ENCODE measurements at regions not wholly inside any gene's neighbourhood (a gene's known extent, or its start where the extent isn't known, plus 50 kb on each side); places are given as distances from the start of the nearest gene placed in this dataset.
"Not testable (repeated sequence)": the region's sequence is repeated elsewhere in the genome, so short reads cannot be mapped to it uniquely, and the experiment has no call there.

- Histone ChIP-seq H3K4me1 (ENCODE audit: control insufficient read depth, insufficient read depth, low read length, unreplicated experiment) (peaks cover 4% of the 10 kb centered on the region), H3K4me3 (ENCODE audit: low read depth, low read length) (no peak overlapping the region), H3K79me2 (ENCODE audit: control insufficient read depth, insufficient read depth, low read length, unreplicated experiment) (no peaks in the 10 kb centered on the region), H3K27ac (ENCODE audit: low read depth, low read length) (no peak overlapping the region), H2AFZ (ENCODE audit: low read length, unreplicated experiment) (peak overlapping the region; percentile 61), H3K27me3 (ENCODE audit: insufficient read depth, low read length) (no peaks in the 10 kb centered on the region), H3K36me3 (ENCODE audit: insufficient read depth, low read length) (no peaks in the 10 kb centered on the region)
Observed at GRCh38 chr5:103886826-103887225, 324.2 kb upstream of the NUDT12 start.

- H3K27ac ChIP-seq (ENCODE audit: low read depth, low read length), result no peak overlapping the region
- H3K4me1 ChIP-seq (ENCODE audit: control insufficient read depth, insufficient read depth, low read length, unreplicated experiment), result peaks cover 4% of the 10 kb centered on the region
- H3K27me3 ChIP-seq (ENCODE audit: insufficient read depth, low read length), result no peaks in the 10 kb centered on the region
- no peaks in the 10 kb centered on the region for H3K36me3 ChIP-seq (ENCODE audit: insufficient read depth, low read length)
- no peak overlapping the region for H2AFZ ChIP-seq (ENCODE audit: low read length, unreplicated experiment)
- no peak overlapping the region for H3K4me3 ChIP-seq (ENCODE audit: low read depth, low read length)
- H3K79me2 ChIP-seq (ENCODE audit: control insufficient read depth, insufficient read depth, low read length, unreplicated experiment), result no peaks in the 10 kb centered on the region
Observed at GRCh38 chr5:103883143-103883542, 320.6 kb upstream of the NUDT12 start.

GRCh38 chr5:103881560-103881959 is 319.0 kb upstream of the NUDT12 start:
- H3K79me2 ChIP-seq (ENCODE audit: control insufficient read depth, insufficient read depth, low read length, unreplicated experiment), result no peaks in the 10 kb centered on the region
- H3K4me1 ChIP-seq (ENCODE audit: control insufficient read depth, insufficient read depth, low read length, unreplicated experiment), result peaks cover 4% of the 10 kb centered on the region
- no peak overlapping the region for H3K27ac ChIP-seq (ENCODE audit: low read depth, low read length)
- no peaks in the 10 kb centered on the region for H3K27me3 ChIP-seq (ENCODE audit: insufficient read depth, low read length)
- no peak overlapping the region for H2AFZ ChIP-seq (ENCODE audit: low read length, unreplicated experiment)
- H3K36me3 ChIP-seq (ENCODE audit: insufficient read depth, low read length), result no peaks in the 10 kb centered on the region
- H3K4me3 ChIP-seq (ENCODE audit: low read depth, low read length), result no peak overlapping the region

GRCh38 chr5:103867857-103868598 is 305.4 kb upstream of the NUDT12 start:
- Histone ChIP-seq H3K27ac (ENCODE audit: low read depth, low read length) (no peak overlapping the region), H3K4me3 (ENCODE audit: low read depth, low read length) (no peak overlapping the region), H3K79me2 (ENCODE audit: control insufficient read depth, insufficient read depth, low read length, unreplicated experiment) (no peaks in the 10 kb centered on the region), H3K4me1 (ENCODE audit: control insufficient read depth, insufficient read depth, low read length, unreplicated experiment) (peaks cover 9% of the 10 kb centered on the region), H2AFZ (ENCODE audit: low read length, unreplicated experiment) (peak overlapping the region; percentile 14), H3K36me3 (ENCODE audit: insufficient read depth, low read length) (no peaks in the 10 kb centered on the region), H3K27me3 (ENCODE audit: insufficient read depth, low read length) (no peaks in the 10 kb centered on the region)

GRCh38 chr5:103866169-103866568 is 303.6 kb upstream of the NUDT12 start:
- Histone ChIP-seq H2AFZ (ENCODE audit: low read length, unreplicated experiment) (no peak overlapping the region), H3K4me1 (ENCODE audit: control insufficient read depth, insufficient read depth, low read length, unreplicated experiment) (peaks cover 13% of the 10 kb centered on the region), H3K36me3 (ENCODE audit: insufficient read depth, low read length) (no peaks in the 10 kb centered on the region), H3K27ac (ENCODE audit: low read depth, low read length) (no peak overlapping the region), H3K27me3 (ENCODE audit: insufficient read depth, low read length) (no peaks in the 10 kb centered on the region), H3K79me2 (ENCODE audit: control insufficient read depth, insufficient read depth, low read length, unreplicated experiment) (no peaks in the 10 kb centered on the region), H3K4me3 (ENCODE audit: low read depth, low read length) (no peak overlapping the region)

- Histone ChIP-seq H3K27me3 (ENCODE audit: insufficient read depth, low read length) (no peaks in the 10 kb centered on the region), H3K36me3 (ENCODE audit: insufficient read depth, low read length) (no peaks in the 10 kb centered on the region), H3K27ac (ENCODE audit: low read depth, low read length) (no peak overlapping the region), H3K4me3 (ENCODE audit: low read depth, low read length) (no peak overlapping the region), H3K4me1 (ENCODE audit: control insufficient read depth, insufficient read depth, low read length, unreplicated experiment) (peaks cover 9% of the 10 kb centered on the region), H2AFZ (ENCODE audit: low read length, unreplicated experiment) (no peak overlapping the region), H3K79me2 (ENCODE audit: control insufficient read depth, insufficient read depth, low read length, unreplicated experiment) (no peaks in the 10 kb centered on the region)
Observed at GRCh38 chr5:103862398-103862797, 299.8 kb upstream of the NUDT12 start.

GRCh38 chr5:103860327-103860726 is 297.7 kb upstream of the NUDT12 start:
- Histone ChIP-seq H3K4me1 (ENCODE audit: control insufficient read depth, insufficient read depth, low read length, unreplicated experiment) (peaks cover 5% of the 10 kb centered on the region), H3K36me3 (ENCODE audit: insufficient read depth, low read length) (no peaks in the 10 kb centered on the region), H3K4me3 (ENCODE audit: low read depth, low read length) (no peak overlapping the region), H3K27me3 (ENCODE audit: insufficient read depth, low read length) (no peaks in the 10 kb centered on the region), H3K27ac (ENCODE audit: low read depth, low read length) (no peak overlapping the region), H2AFZ (ENCODE audit: low read length, unreplicated experiment) (no peak overlapping the region), H3K79me2 (ENCODE audit: control insufficient read depth, insufficient read depth, low read length, unreplicated experiment) (no peaks in the 10 kb centered on the region)

GRCh38 chr5:103858367-103858766 is 295.8 kb upstream of the NUDT12 start:
- H3K4me3 ChIP-seq (ENCODE audit: low read depth, low read length); H3K27me3 ChIP-seq (ENCODE audit: insufficient read depth, low read length): not testable (repeated sequence)

GRCh38 chr5:103851091-103851490 is 288.5 kb upstream of the NUDT12 start:
- Histone ChIP-seq H3K79me2 (ENCODE audit: control insufficient read depth, insufficient read depth, low read length, unreplicated experiment) (no peaks in the 10 kb centered on the region), H3K27me3 (ENCODE audit: insufficient read depth, low read length) (no peaks in the 10 kb centered on the region), H3K27ac (ENCODE audit: low read depth, low read length) (no peak overlapping the region), H3K4me1 (ENCODE audit: control insufficient read depth, insufficient read depth, low read length, unreplicated experiment) (peaks cover 42% of the 10 kb centered on the region), H3K36me3 (ENCODE audit: insufficient read depth, low read length) (no peaks in the 10 kb centered on the region), H2AFZ (ENCODE audit: low read length, unreplicated experiment) (peak overlapping the region; percentile 36), H3K4me3 (ENCODE audit: low read depth, low read length) (peak overlapping the region; percentile 51; the same call in 1 of the 2 replicates)

More at GRCh38 chr5:103858367-103858766, 295.8 kb upstream of the NUDT12 start:
- H2AFZ ChIP-seq (ENCODE audit: low read length, unreplicated experiment); H3K4me1 ChIP-seq (ENCODE audit: control insufficient read depth, insufficient read depth, low read length, unreplicated experiment); H3K27ac ChIP-seq (ENCODE audit: low read depth, low read length); H3K79me2 ChIP-seq (ENCODE audit: control insufficient read depth, insufficient read depth, low read length, unreplicated experiment); H3K36me3 ChIP-seq (ENCODE audit: insufficient read depth, low read length): not testable (repeated sequence)

GRCh38 chr5:103849934-103850333 is 287.3 kb upstream of the NUDT12 start:
- Histone ChIP-seq H3K4me3 (ENCODE audit: low read depth, low read length) (peak overlapping the region; percentile 51; the same call in 1 of the 2 replicates), H3K4me1 (ENCODE audit: control insufficient read depth, insufficient read depth, low read length, unreplicated experiment) (peaks cover 42% of the 10 kb centered on the region), H2AFZ (ENCODE audit: low read length, unreplicated experiment) (no peak overlapping the region), H3K27me3 (ENCODE audit: insufficient read depth, low read length) (no peaks in the 10 kb centered on the region), H3K27ac (ENCODE audit: low read depth, low read length) (peak overlapping the region; percentile 87), H3K79me2 (ENCODE audit: control insufficient read depth, insufficient read depth, low read length, unreplicated experiment) (no peaks in the 10 kb centered on the region), H3K36me3 (ENCODE audit: insufficient read depth, low read length) (no peaks in the 10 kb centered on the region)

GRCh38 chr5:103847060-103847459 is 284.5 kb upstream of the NUDT12 start:
- H3K4me3 ChIP-seq (ENCODE audit: low read depth, low read length), result no peak overlapping the region
- H3K4me1 ChIP-seq (ENCODE audit: control insufficient read depth, insufficient read depth, low read length, unreplicated experiment), result peaks cover 42% of the 10 kb centered on the region
- peak overlapping the region; percentile 69 for H2AFZ ChIP-seq (ENCODE audit: low read length, unreplicated experiment)
- H3K79me2 ChIP-seq (ENCODE audit: control insufficient read depth, insufficient read depth, low read length, unreplicated experiment), result no peaks in the 10 kb centered on the region
- H3K36me3 ChIP-seq (ENCODE audit: insufficient read depth, low read length), result no peaks in the 10 kb centered on the region
- H3K27ac ChIP-seq (ENCODE audit: low read depth, low read length), result peak overlapping the region; percentile 36
- H3K27me3 ChIP-seq (ENCODE audit: insufficient read depth, low read length), result no peaks in the 10 kb centered on the region

Measured in ACC112 (cell line).